Endometrium (tissue), 2 donors: ENCODE measurements at regions not wholly inside any gene's neighbourhood (a gene's known extent, or its start where the extent isn't known, plus 50 kb on each side); places are given as distances from the start of the nearest gene placed in this dataset.
"Not testable (repeated sequence)": the region's sequence is repeated elsewhere in the genome, so short reads cannot be mapped to it uniquely, and the experiment has no call there.

Source experiments
- FAIRE-seq: peaks from 2 replicates; lab custom pipeline; 2012; peaks lifted over from hg19 to GRCh38; lab: Jason Lieb, UNC
- donor health status: control.
- donor health status: control.

DNA sequence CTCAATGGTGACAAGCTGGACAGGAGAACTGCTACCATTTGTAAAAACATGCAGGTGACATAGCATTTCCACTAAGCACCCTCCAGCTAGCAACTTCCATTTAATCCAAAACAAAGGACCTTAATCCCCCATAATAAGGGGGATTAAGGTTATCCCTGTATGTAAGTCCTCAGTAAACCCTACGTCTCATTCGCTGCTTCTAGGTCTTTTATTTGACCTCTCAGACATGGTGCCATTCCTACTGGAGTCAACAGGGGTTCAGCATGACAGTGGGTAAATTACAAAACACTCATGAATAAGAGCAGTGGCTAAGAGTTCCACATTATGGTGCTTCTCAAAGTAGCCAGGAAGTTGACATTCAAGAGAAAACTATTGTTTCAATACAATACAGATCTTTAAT, 121.8 kb upstream of the CAV2 start:
- FAIRE-seq = no peak

DNA sequence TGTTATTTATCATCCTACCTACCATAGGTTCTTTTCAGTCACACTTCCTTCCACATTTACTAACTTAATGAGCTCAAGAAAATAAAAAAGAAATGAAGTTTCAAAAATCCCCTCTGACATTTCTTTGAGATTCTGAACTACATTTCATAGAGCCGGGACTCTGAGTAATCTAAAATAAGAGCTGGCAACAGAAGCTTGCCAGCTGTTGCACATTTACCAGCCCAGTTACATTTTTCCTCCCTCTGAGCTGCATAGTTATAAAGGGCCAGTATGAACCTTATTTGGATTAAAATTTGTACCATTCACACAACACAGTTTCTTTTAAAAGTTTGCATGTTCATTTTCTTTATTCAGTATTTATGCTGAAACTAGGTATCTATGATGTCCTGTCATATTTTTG, 119.5 kb upstream of the CAV2 start:
- FAIRE-seq = no peak

DNA sequence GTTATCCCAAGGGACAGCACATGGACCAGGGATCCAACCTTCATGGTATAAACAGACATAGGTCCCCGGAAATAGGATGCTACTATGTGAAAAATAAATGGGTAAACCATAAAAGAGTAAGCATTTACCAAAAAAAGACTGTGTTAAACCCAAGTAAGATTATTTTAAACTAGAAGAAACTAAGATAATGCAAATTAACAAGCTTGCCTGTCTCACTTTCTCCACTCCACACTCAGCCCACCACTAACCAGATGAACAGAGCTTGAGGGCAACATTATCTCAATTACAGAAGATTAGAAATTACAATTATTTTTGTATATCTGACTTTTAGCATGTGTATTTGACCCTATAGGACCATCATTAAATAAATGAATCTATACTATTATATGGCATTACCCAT, 117.2 kb upstream of the CAV2 start:
- FAIRE-seq = no peak

DNA sequence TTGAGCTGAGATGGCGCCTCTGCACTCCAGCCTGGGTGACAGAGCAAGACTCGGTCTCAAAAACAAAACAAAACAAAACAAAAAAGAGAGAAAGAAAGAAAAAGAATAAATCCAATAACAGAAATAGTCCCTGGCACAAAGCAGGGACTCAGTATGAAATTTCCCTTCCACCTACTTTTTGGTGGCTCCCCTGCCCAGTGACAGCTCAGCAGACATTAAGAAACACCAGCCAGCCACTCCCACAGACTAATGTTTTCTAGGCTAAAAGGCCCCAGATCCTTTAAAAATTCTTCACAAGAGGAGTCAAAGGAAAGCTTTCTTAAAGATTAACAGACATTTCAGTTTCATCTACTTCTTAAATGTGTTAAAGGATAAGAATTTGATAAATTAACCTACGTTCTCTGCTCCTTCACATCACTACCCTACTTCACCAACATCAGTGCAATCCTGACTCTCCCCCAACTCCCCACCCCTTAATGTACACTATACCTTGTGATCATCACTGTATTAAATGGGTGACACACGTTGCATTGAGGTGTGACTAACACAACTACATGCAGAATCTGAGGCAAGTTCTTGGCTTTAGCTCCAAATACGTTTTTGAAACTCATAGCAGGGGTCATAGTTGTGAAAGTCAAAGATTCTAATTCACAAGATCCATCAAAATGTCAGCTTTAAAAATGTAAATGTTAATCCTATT, 114.5 kb upstream of the CAV2 start:
- no peak for FAIRE-seq

DNA sequence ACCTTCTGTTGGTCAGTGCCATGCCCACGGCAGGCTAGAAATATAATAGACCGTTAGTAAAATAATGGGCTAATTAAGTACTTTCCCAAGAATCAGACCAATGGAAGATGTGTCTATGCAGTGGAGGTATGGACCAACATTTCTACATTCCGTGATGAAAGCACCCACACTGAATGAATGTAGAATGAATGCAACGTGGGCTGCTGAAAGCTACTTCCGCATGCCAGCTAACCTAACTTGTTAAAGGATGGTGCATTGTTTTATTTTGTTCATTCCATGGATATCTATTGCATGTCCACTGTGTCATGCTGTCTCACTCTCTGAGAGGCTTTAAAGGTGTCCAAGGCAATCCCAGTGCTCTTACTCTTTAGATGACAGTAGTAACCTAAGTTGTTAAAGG, 112.9 kb upstream of the CAV2 start:
- no peak for FAIRE-seq

DNA sequence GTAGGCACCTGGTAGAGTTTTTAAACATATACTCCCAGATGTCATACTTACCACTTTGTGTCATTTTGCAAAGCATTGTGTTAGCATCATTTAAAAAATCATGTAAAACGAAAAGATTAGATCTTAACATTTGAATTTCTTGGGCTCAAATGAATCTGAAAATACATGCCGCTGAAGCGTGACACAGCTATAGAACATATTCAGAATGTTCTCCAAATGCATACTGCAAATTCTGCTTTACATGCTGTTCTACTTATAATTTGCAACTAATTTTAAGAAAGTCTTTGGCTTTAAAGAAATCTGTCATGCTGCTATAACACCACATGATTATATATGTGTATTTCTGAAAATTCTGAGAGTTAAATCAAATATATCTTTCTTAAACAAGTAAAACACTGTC, 109.2 kb upstream of the CAV2 start:
- no peak for FAIRE-seq

DNA sequence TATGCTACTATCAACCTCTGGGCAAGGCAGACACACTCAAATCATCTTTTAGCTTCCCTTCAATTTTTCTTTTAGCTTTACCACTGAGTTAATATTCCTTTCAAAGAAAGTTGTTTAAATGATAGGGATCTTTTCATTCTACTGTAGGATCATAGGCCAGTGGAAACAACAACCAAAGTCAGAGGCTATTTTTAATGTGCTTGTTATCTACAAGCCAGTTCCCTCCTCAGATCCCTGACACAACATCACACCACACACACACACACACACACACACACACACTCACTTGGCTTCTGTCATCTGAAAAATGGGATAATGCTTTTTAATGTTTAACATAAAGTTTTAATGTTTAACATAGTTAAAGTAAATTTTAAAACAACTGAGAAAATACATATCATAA, 106.7 kb upstream of the CAV2 start:
- no peak for FAIRE-seq

DNA sequence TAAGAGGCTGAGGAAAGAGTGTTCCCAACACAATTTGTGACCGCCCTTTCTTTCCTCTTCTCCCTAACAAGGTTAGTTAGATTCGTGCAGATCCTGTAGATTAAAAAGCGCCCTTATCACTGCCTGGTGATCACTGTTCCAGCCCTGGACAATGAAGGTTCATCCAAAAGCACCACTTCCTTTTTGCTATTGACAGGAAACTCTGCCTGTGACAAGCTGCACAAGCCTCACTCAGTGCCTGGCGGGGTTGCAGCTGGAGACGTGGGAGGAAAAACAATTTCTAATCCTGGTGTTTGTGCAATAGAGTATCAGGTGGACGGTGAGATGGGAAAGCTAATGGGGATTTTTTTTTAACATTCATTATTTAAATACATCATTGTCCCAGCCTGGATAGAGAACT, 105.9 kb upstream of the CAV2 start:
- no peak for FAIRE-seq

DNA sequence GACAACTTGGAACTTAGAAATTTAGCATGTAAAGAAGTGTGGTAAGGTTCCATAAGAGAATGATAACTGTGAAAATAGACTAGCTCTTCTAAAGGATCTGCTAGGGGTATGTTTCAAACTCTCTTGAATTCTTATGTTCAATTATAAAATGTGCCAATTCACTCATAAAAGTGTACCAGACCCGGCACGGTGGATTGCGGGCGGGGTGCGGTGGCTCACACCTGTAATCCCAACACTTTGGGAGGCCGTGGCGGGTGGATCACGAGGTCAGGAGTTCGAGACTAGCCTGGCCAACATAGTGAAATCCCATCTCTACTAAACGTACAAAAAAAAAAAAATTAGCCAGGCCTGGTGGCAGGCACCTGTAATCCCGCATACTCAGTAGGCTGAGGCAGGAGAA, 105.4 kb upstream of the CAV2 start:
- FAIRE-seq = no peak

DNA sequence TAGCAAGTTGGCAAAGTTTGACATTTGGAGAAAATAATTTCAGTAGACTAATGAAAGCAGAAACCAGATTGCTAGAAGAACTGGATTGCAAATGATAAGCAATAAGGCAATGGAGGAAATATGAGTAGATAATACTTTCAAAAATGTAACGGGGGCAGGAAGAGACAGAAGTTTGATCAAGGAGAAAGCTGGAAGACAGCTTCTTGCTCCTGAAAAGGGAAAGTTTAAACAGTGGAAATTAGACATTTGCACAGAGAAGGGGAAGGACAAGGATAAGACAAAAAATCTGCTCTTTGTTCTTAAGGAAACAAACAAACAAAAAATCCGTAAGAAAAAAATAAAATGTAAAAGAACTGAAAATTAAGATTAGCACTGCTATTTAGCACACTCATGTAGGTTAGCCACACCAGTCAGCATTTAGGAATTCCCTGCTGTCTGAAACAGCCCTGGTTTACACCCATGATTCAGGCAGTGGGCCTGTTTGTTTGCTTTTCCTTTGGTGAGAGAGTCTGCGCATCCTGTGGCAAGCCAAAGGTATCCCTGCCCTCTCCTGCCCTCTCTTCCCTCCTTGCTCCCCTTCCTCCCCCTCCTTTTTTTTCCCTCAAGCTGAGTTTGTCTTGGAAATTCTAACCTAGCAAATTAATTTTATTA, 104.3 kb upstream of the CAV2 start:
- FAIRE-seq = no peak

DNA sequence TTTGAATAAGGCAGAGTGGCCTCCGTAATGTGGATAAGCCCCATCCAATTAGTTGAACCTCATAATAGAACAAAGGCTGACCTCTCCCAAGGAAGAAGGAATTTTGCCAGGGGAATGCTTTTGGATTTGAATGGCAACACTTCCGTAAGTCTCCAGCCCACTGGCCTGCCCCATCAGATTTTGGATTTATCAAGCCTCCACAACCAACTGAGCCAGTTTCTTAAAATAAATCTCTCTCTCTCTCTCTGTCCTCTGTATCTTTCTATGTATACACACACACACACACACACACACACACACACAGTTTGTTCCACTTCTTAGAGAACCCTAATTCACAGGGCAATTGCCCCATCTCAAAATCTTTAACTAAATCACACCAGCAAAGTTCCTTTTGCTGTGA, 100.9 kb upstream of the CAV2 start:
- FAIRE-seq = no peak

DNA sequence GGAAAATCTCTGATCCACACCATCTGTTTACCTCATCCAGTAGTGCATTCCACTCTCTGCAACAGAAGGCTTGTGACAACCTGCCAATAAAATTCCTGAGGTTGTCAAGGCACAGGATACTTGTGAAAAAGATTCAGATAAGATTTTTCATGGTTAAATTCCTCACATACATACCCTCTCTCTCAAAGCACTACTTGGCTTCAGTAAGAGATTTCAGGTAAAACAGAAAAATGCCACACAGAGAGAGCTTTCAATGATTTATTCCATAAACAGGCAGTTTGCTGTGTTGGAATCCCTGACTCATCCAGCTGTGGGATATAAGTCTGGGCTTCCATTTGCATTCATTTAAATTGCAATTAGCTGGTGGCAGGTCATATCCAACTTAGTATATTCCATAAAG, 99.7 kb upstream of the CAV2 start:
- no peak for FAIRE-seq

DNA sequence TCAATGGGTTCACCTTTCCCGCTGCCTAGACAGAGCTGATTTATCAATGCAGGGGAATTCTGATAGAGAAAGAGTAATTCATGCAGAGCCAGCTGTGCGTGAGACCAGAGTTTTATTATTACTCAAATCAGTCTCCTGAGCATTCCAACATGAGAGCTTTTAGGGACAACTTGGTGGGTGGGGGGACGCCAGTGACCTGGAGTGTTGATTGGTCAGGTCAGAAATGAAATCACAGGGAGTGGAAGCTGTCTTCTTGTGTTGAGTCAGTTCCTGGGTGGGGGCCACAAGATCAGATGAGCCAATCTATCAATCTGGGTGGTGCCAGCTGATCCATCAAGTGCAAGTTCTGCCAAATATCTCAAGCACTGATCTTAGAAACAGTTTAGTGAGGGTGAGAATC, 99.0 kb upstream of the CAV2 start:
- no peak for FAIRE-seq

DNA sequence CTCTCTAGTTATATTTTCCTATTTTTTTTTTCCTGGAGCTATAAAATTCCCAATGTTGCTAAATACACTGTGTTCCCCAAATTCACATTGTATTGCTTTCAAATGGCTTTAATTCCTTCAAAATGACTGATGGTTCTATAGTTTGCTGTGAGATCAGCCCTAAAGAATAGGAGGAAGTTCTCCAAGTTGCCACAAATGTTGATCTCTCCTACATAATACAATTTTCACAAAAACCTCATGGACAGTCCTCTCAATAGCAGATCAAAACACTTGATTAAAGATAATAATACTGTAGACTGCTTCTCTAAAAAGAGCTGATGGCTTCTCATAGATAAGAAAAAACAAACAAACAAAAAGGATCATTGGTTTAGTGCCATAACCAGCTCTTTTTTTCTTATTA, 97.8 kb upstream of the CAV2 start:
- FAIRE-seq = no peak

DNA sequence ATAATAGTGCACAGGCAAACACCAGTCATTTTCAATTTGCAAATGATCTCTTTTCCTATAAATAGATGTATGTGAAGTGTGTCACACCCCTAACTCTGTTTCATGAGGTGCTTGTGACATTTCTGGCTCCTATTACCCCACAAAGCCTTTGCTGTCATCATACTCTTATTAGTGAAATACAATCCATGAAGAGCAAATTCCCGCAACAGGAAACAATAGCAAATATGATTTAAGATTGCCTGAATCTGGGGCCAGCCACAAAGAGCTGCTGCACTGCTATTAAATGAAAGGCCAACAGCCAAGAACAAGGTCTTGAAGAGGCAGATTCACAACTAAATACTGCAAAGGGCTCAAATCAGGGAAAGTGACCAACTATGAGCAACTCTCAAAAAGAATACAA, 96.3 kb upstream of the CAV2 start:
- no peak for FAIRE-seq

DNA sequence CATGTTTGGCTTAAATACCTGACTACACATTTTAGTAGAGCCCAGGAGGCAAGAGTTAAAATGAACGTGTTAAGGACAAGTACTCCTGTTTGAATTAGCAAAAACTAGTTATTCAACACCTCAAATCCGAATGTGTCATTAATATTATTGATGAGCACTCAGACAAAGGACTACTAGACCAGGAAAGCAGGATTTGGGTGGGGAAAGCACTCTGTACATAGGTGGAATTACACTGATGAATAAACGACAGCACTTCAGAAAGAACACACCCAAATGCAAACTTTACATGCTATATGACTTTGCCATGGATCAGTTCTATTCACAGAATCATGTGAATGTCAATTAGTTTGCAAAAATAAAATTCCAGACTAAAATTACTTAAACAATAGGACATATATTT, 95.1 kb upstream of the CAV2 start:
- no peak for FAIRE-seq

DNA sequence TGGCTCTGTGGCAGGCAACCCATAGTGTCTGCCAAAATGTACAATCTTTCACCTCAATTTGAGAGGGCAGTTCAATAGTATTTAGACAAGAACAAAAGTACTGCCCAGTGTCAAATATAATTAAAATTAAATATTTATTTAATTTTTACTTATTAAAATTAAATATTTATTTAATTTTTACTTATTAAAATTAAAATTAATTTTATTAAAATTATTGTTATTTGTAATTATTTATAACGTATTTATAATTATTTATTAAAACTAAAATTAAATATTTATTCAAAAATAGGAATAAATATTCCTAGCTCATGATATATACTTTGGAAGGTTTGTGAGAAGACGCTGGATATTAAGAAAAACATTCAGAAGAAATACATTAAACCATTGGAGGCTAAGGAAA, 93.7 kb upstream of the CAV2 start:
- peak; percentile 93 for FAIRE-seq

DNA sequence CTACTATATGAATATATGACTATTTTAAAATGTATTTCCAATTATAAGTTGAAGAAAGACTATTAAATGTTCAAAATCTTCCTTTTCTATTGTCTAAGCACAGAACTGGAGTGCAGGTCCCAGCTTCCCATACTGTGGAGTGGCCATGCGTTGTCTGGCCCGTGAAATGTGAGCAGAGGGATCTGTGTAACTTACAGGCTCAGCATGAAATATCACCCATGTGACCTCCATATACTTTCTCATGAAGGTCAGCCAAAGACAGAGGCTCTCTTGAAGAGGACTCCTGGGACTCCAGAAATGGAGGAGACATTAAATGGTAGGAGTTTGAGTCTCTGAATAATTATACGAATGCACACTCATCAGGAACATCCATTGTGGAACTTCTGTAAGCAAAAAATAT, 92.4 kb upstream of the CAV2 start:
- FAIRE-seq = no peak

DNA sequence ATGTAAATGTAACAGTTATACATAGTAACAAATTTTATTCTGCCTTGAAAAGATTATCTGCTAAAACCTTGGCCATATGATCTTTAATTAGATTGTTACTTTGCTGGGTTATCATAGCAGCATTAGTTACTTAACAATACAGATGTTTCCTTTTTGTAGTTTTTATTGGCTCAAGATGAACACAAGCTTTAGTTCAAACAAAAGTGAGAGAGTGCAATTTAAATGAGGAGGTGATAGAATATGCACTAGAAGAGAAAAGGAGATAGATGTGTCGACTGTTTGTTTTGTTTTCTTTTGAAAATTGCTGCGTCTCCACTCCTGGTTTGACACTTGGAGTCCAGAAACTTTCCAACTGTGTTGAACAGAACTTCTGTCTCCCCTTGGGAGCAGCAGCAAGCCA, 91.4 kb upstream of the CAV2 start:
- FAIRE-seq = no peak

DNA sequence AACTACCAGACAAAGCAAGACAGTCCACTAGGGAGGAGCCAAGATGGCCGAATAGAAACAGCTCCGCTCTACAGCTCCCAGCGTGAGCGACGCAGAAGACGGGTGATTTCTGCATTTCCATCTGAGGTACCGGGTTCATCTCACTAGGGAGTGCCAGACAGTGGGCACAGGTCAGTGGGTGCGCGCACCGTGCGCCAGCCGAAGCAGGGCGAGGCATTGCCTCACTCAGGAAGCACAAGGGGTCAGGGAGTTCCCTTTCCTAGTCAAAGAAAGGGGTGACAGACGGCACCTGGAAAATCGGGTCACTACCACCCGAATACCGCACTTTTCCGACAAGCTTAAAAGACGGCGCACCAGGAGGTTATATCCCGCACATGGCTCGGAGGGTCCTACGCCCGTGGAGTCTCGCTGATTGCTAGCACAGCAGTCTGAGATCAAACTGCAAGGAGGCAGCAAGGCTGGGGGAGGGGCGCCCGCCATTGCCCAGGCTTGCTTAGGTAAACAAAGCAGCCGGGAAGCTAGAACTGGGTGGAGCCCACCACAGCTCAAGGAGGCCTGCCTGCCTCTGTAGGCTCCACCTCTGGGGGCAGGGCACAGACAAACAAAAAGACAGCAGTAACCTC, 90.6 kb upstream of the CAV2 start:
- FAIRE-seq = not testable (repeated sequence)

DNA sequence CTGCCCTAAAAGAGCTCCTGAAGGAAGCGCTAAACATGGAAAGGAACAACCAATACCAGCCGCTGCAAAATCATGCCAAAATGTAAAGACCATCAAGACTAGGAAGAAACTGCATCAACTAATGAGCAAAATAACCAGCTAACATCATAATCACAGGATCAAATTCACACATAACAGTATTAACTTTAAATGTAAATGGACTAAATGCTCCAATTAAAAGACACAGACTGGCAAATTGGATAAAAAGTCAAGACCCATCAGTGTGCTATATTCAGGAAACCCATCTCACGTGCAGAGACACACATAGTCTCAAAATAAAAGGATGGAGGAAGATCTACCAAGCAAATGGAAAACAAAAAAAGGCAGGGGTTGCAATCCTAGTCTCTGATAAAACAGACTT, 88.8 kb upstream of the CAV2 start:
- FAIRE-seq = not testable (repeated sequence)

DNA sequence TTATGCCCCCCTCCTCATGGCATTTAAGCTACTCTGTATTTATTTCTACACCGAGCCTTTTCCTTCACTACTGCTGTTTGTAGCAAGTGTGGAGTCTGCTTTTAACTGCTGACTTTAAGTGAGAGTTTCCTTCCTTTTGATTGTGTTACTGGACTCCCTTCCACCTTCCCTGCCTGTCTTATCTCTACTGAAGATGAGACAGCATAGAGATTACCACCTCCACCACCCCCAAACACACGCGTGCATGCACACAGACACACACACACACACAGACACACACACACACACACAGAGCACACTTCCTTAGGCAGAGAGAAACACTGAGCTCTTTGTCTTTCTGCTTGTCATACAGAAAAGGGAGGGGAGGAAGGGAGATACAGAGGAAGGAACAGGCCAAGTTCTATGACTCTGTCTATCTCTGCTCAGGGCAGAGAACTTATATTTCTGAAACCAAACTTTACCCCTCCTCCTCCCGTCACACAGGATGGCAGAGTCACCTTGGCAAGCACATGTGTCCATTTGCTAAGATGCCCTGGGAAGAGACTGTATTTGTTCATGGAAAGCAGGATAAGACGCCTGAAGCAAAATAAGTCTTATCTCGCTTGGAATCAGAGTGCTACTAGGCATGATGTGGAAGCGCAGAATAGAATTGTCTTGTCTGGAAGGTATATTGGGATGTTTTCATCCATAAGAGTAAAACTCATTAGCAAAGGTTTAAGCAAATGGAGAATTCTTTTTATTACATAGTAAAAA, 81.8 kb upstream of the CAV2 start:
- FAIRE-seq = no peak

DNA sequence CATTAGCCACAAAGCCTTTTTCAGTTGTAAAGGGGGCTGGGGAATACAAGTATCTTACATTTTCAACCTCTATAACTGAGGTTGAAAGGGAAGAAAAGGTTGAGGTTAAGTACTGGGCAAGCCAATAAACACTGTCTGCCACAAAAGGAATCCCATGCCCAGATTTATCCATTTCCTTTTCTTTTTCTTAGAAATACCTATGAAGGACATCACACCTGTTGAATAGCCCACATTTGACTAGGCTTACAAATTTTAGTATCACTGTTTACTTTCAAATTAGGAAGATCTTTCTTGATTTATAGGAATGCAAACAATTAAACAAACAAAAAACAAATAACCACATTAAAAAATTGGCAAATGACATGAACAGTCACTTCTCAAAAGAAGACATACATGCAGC, 81.0 kb upstream of the CAV2 start:
- no peak for FAIRE-seq
